ENCODE measurements at regions not wholly inside any gene's neighbourhood (a gene's known extent, or its start where the extent isn't known, plus 50 kb on each side); places are given as distances from the start of the nearest gene placed in this dataset.
A peak's percentile ranks its signal among the peaks of the same experiment; 100 is the strongest.

- DNase-seq = no peak
These were observed 133.4 kb downstream of the ESM1 start for GRCh38 chr5:54852007-54852406.

GRCh38 chr5:54851449-54851848 is 133.9 kb downstream of the ESM1 start:
- DNase-seq = no peak

- no peak for DNase-seq
These were observed 136.8 kb downstream of the ESM1 start for GRCh38 chr5:54848581-54848980.

GRCh38 chr5:54845567-54845941 is 139.8 kb downstream of the ESM1 start:
- DNase-seq = no peak

- peak; percentile 82 for DNase-seq
These were observed 140.4 kb downstream of the ESM1 start for GRCh38 chr5:54844905-54845566.

- no peak for DNase-seq
These were observed 141.1 kb downstream of the ESM1 start for GRCh38 chr5:54844266-54844665.

GRCh38 chr5:54841481-54841880 is 143.9 kb downstream of the ESM1 start:
- no peak for DNase-seq

- no peak for DNase-seq
These were observed 146.6 kb downstream of the ESM1 start for GRCh38 chr5:54838843-54839242.

- DNase-seq = no peak
These were observed 147.4 kb downstream of the ESM1 start for GRCh38 chr5:54837981-54838380.

GRCh38 chr5:54837093-54837492 is 148.3 kb downstream of the ESM1 start:
- no peak for DNase-seq

- DNase-seq = no peak
These were observed 149.7 kb downstream of the ESM1 start for GRCh38 chr5:54835647-54836046.

GRCh38 chr5:54834121-54834842 is 151.1 kb downstream of the ESM1 start:
- DNase-seq = no peak

- no peak for DNase-seq
These were observed 151.8 kb downstream of the ESM1 start for GRCh38 chr5:54833590-54833989.

- DNase-seq = peak; percentile 44
These were observed 152.5 kb downstream of the ESM1 start for GRCh38 chr5:54832858-54833257.

GRCh38 chr5:54832045-54832444 is 153.3 kb downstream of the ESM1 start:
- no peak for DNase-seq

- no peak for DNase-seq
These were observed 154.2 kb downstream of the ESM1 start for GRCh38 chr5:54831233-54831632.

GRCh38 chr5:54829676-54830535 is 155.5 kb downstream of the ESM1 start:
- DNase-seq = no peak

GRCh38 chr5:54829102-54829501 is 156.3 kb downstream of the ESM1 start:
- DNase-seq = no peak

GRCh38 chr5:54828151-54828550 is 157.2 kb downstream of the ESM1 start:
- no peak for DNase-seq

- no peak for DNase-seq
These were observed 160.4 kb downstream of the ESM1 start for GRCh38 chr5:54825005-54825404.

- DNase-seq = no peak
These were observed 162.4 kb downstream of the ESM1 start for GRCh38 chr5:54823006-54823405.

- DNase-seq = no peak
These were observed 163.1 kb downstream of the ESM1 start for GRCh38 chr5:54822324-54822687.

All from tongue (tissue), 1 donor.